ENCODE measurements at regions not wholly inside any gene's neighbourhood (a gene's known extent, or its start where the extent isn't known, plus 50 kb on each side); places are given as distances from the start of the nearest gene placed in this dataset.

GRCh38 chr9:87193925-87194868 lies 246.9 kb upstream of the GAS1 start:
- no peak overlapping the region for H3K4me3 ChIP-seq
- no peaks in the 10 kb centered on the region for H3K27me3 ChIP-seq
- DNase-seq, result peak; percentile 23
- H3K4me1 ChIP-seq, result no peaks in the 10 kb centered on the region
- no peak overlapping the region for H3K27ac ChIP-seq
- TF ChIP-seq CTCF (IDR thresholded peaks at IDR 0.05) (no peak), POLR2A (IDR thresholded peaks at IDR 0.05) (no peak)
- intact Hi-C loops (cut with DNase I; ENCODE audit: low total_unique reads), result no loop called here
- 59 to 66% methylated on average over 9 of the region's 9 CpGs for WGBS, 2 donors
- H3K9me3 ChIP-seq, result no peaks in the 10 kb centered on the region
- no peaks in the 10 kb centered on the region for H3K36me3 ChIP-seq (ENCODE audit: low read depth, missing control alignments)

- H3K4me3 ChIP-seq, result no peak overlapping the region
- H3K27me3 ChIP-seq, result no peaks in the 10 kb centered on the region
- H3K36me3 ChIP-seq (ENCODE audit: low read depth, missing control alignments), result no peaks in the 10 kb centered on the region
- no peaks in the 10 kb centered on the region for H3K4me1 ChIP-seq
- TF ChIP-seq POLR2A (IDR thresholded peaks at IDR 0.05), result no peak
- TF ChIP-seq CTCF (IDR thresholded peaks at IDR 0.05), result no peak
- H3K27ac ChIP-seq, result no peak overlapping the region
- intact Hi-C loops (cut with DNase I; ENCODE audit: low total_unique reads), result no loop called here
- no peak for DNase-seq
- H3K9me3 ChIP-seq, result no peaks in the 10 kb centered on the region
These were observed 248.0 kb upstream of the GAS1 start for GRCh38 chr9:87195306-87195705.

DNA sequence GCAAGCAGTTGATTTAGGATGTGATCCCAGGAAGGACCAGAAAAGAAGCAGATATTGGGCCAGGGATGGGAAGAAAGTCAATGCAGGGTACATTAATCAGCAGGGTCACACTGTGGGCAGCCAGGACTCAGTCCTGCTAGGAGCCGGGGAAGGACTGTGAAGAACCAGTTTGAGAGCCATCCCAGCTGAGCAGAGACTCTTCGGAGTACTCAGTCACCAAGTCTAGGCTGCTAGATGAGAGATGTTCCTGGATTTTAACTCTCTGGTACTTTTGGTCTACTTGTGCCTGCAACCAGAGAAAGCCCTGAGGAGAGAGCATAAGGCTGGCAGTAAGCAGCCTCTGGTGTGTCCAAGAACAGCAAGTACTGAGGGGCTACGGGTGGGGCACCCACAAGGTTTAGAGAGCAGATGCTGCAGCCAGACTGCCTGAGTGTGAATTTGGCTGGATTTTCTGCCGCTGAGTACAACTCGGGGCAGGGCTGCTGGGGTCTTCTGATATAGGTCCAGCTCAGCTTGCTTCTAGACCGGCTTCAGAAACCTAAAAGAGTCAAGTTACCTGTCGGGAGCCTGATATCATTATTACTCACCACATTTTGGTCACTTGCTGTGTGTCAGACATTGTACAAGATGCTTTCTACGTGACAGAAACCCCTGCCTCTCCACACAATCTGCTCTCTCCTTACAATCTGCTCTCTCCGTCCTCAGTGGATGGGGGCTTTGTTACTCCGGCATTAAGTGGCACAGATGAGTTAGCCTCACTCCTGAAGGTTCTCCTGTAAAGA lies 250.2 kb upstream of the GAS1 start:
- no peak overlapping the region for H3K27ac ChIP-seq
- H3K4me1 ChIP-seq, result no peaks in the 10 kb centered on the region
- no peaks in the 10 kb centered on the region for H3K9me3 ChIP-seq
- no peak for TF ChIP-seq CTCF (IDR thresholded peaks at IDR 0.05)
- TF ChIP-seq POLR2A (IDR thresholded peaks at IDR 0.05), result no peak
- H3K4me3 ChIP-seq, result no peak overlapping the region
- no peaks in the 10 kb centered on the region for H3K36me3 ChIP-seq (ENCODE audit: low read depth, missing control alignments)
- DNase-seq, result peak; percentile 38
- 39 to 63% methylated on average over 10 of the region's 10 CpGs for WGBS, 2 donors
- intact Hi-C loops (cut with DNase I; ENCODE audit: low total_unique reads), result no loop called here
- no peaks in the 10 kb centered on the region for H3K27me3 ChIP-seq

DNA sequence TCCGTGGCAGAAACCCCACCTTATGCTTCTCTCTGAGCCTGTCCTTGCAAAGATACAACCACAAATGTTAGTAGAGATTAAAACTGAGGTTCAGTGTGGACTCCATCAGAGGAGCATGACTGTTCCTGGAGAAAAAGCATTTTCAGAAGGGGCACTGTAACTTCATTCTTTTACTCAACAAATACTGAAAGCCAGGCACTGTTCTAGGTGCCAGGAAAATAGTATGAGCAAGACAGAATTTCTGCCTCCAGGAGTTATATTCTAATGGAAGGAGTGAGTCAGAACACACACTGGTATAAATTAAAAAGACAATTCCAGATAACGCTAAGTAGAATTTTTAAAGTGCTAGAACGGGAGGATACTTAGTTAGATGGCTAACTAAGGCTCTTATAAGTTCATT lies 251.4 kb upstream of the GAS1 start:
- Histone ChIP-seq H3K9me3 (no peaks in the 10 kb centered on the region), H3K36me3 (ENCODE audit: low read depth, missing control alignments) (no peaks in the 10 kb centered on the region), H3K4me3 (no peak overlapping the region), H3K27me3 (no peaks in the 10 kb centered on the region), H3K27ac (no peak overlapping the region), H3K4me1 (no peaks in the 10 kb centered on the region)
- intact Hi-C loops (cut with DNase I; ENCODE audit: low total_unique reads), result no loop called here
- no peak for TF ChIP-seq POLR2A (IDR thresholded peaks at IDR 0.05)
- no peak for TF ChIP-seq CTCF (IDR thresholded peaks at IDR 0.05)
- DNase-seq, result no peak
- 64 to 68% methylated on average over 3 of the region's 3 CpGs for WGBS, 2 donors

Measured in testis (tissue), 2 donors.